Ovary (tissue), 7 donors: ENCODE measurements at regions not wholly inside any gene's neighbourhood (a gene's known extent, or its start where the extent isn't known, plus 50 kb on each side); places are given as distances from the start of the nearest gene placed in this dataset.

Experiments used
- DNase-seq, 5 donors: peaks; one replicate each; pipeline ENCODE4 v3.0.0-alpha.2; 2019 to 2020
- H3K27ac ChIP-seq, 2 donors: fragments of 200-600 bp; one replicate each; pipeline versions ENCODE4 v1.5.1 to v1.8.0; 2019 to 2022
- H3K27me3 ChIP-seq: fragments of 200-600 bp; one replicate; pipeline ENCODE4 v1.8.0; 2022
- H3K36me3 ChIP-seq: fragments of 200-600 bp; sonication (generic); one replicate; pipeline ENCODE4 v1.5.1; 2019
- H3K4me1 ChIP-seq: one replicate; pipeline ENCODE4 v1.8.1; 2013; ENCODE audit warnings: mild to moderate bottlenecking, moderate library complexity; ENCODE audit not compliant: insufficient read depth
- H3K4me3 ChIP-seq: fragments of 200-600 bp; sonication (generic); one replicate; pipeline ENCODE4 v1.5.1; 2017
- H3K9me3 ChIP-seq, 2 donors: fragments of 200-600 bp in 1 of 2; sonication (generic) in 1 of 2; one replicate each; pipeline versions ENCODE4 v1.5.1 to v1.8.1; 2013 to 2019; ENCODE audit warnings: mild to moderate bottlenecking in 1 of 2, moderate library complexity in 1 of 2
- CTCF ChIP-seq, 3 donors: fragments of 450-650 bp in 2 of 3; fragments of 200-600 bp in 1 of 3; IDR thresholded peaks; one replicate each; pipeline versions ENCODE4 v1.5.1 to v1.8.0; 2016 to 2022; ENCODE audit warnings: antibody characterized with exemption in 3 of 3, mild to moderate bottlenecking in 1 of 3
- EP300 ChIP-seq: sonication (generic); formaldehyde crosslinking; IDR thresholded peaks from one replicate; pipeline ENCODE4 v1.6.1; 2017; ENCODE audit warnings: antibody characterized with exemption
- POLR2A ChIP-seq: fragments of 450-650 bp; IDR thresholded peaks from one replicate; pipeline ENCODE4 v1.6.1; 2017; ENCODE audit warnings: antibody characterized with exemption, mild to moderate bottlenecking, moderate library complexity
- WGBS, 3 donors: extraction: QIAGEN DNeasy Blood & Tissue Kit in 1 of 3; methylation state at CpG; one replicate each; pipeline versions ENCODE4 v1.1.5 to v1.1.7; 2013 to 2017; 5-methylcytosine and 5-hydroxymethylcytosine counted together
- intact Hi-C, 4 donors: fragments of 100-400 bp; cut with DNase I; formaldehyde crosslinking; loops; one replicate each; pipeline versions ENCODE4 v1.11.0 to v1.15.1; 2022 to 2023
- donor health status: DM: no; HTN: no; CAD: no; lungs with moderate emphysema.
- donor health status: DM: no; HTN: no; CAD: no.
- donor health status: Bipolar disorder and iron deficiency.
- donor health status: DM: no; HTN: no; CAD: no.
- donor health status: DM: yes; HTN: yes; CAD: no.

GRCh38 chr3:162072656-162073164, 576.1 kb downstream of the OTOL1 start:
- H3K27ac ChIP-seq: no peak overlapping the region
- H3K4me1 ChIP-seq: no peaks in the 10 kb centered on the region
- no peak for TF ChIP-seq POLR2A
- no peak for TF ChIP-seq CTCF (IDR thresholded peaks at IDR 0.05)
- TF ChIP-seq EP300: no peak
- H3K36me3 ChIP-seq: no peaks in the 10 kb centered on the region
- no peak for DNase-seq
- no peak overlapping the region for H3K4me3 ChIP-seq
- WGBS, 3 donors: 69 to 97% (median 90%) methylated on average over 2 of the region's 2 CpGs
- H3K27me3 ChIP-seq: no peaks in the 10 kb centered on the region
- H3K9me3 ChIP-seq: no peaks in the 10 kb centered on the region
- intact Hi-C loops: no loop called here

- intact Hi-C loops: no loop called here
- Histone ChIP-seq H3K4me3 (no peak overlapping the region), H3K27ac (no peak overlapping the region), H3K36me3 (no peaks in the 10 kb centered on the region), H3K9me3 (no peaks in the 10 kb centered on the region), H3K4me1 (no peaks in the 10 kb centered on the region), H3K27me3 (no peaks in the 10 kb centered on the region)
- 26 to 34% (median 27%) methylated on average over 4 of the region's 4 CpGs for WGBS, 3 donors
- TF ChIP-seq CTCF (IDR thresholded peaks at IDR 0.05) (no peak), EP300 (no peak), POLR2A (no peak)
- DNase-seq: no peak
Observed at GRCh38 chr3:162073422-162073975, 576.9 kb downstream of the OTOL1 start.

GRCh38 chr3:162077108-162077507, 580.5 kb downstream of the OTOL1 start:
- TF ChIP-seq POLR2A (no peak), EP300 (no peak), CTCF (IDR thresholded peaks at IDR 0.05) (no peak)
- H3K36me3 ChIP-seq: no peaks in the 10 kb centered on the region
- DNase-seq: no peak
- intact Hi-C loops: no loop called here
- H3K4me3 ChIP-seq: no peak overlapping the region
- H3K27me3 ChIP-seq: no peaks in the 10 kb centered on the region
- WGBS, 3 donors: 72 to 82% (median 76%) methylated on average over 3 of the region's 3 CpGs
- no peaks in the 10 kb centered on the region for H3K9me3 ChIP-seq
- H3K4me1 ChIP-seq: no peaks in the 10 kb centered on the region
- no peak overlapping the region for H3K27ac ChIP-seq

- 74 to 80% (median 76%) methylated on average over 5 of the region's 5 CpGs for WGBS, 3 donors
- no peaks in the 10 kb centered on the region for H3K9me3 ChIP-seq
- H3K4me1 ChIP-seq: no peaks in the 10 kb centered on the region
- no peaks in the 10 kb centered on the region for H3K36me3 ChIP-seq
- DNase-seq: no peak
- TF ChIP-seq POLR2A (no peak), EP300 (no peak), CTCF (IDR thresholded peaks at IDR 0.05) (no peak)
- no peaks in the 10 kb centered on the region for H3K27me3 ChIP-seq
- intact Hi-C loops: no loop called here
- no peak overlapping the region for H3K4me3 ChIP-seq
- no peak overlapping the region for H3K27ac ChIP-seq
Observed at GRCh38 chr3:162082516-162082915, 585.9 kb downstream of the OTOL1 start.
